H9 (cell line): ENCODE measurements at regions not wholly inside any gene's neighbourhood (a gene's known extent, or its start where the extent isn't known, plus 50 kb on each side); places are given as distances from the start of the nearest gene placed in this dataset.

ENCODE experiments used
- DNase-seq: peaks from one replicate; pipeline ENCODE4 v3.0.0-alpha.2; 2017
- H2AFZ ChIP-seq: one replicate; pipeline ENCODE4 v1.6.1; 2013; ENCODE audit warnings: mild to moderate bottlenecking, low read length, control low read depth, moderate library complexity
- H2AK5ac ChIP-seq: 2 replicates; pipeline ENCODE4 v1.6.1; 2013; ENCODE audit warnings: low read length, control low read depth, mixed read lengths; ENCODE audit not compliant: insufficient read length
- H2BK120ac ChIP-seq: one replicate; pipeline ENCODE4 v1.6.1; 2013; ENCODE audit warnings: low read depth, mild to moderate bottlenecking, low read length, control low read depth, inconsistent platforms; ENCODE audit not compliant: poor library complexity, severe bottlenecking
- H2BK12ac ChIP-seq: 2 replicates; pipeline ENCODE4 v1.6.1; 2013; ENCODE audit warnings: low read length, control low read depth, mixed read lengths, low read depth; ENCODE audit not compliant: insufficient read length
- H2BK15ac ChIP-seq: 2 replicates; pipeline ENCODE4 v1.6.1; 2013; ENCODE audit warnings: low read depth, low read length, control low read depth
- H2BK20ac ChIP-seq: one replicate; pipeline ENCODE4 v1.6.1; 2013; ENCODE audit warnings: low read depth, mild to moderate bottlenecking, low read length, control low read depth, inconsistent platforms; ENCODE audit not compliant: poor library complexity, severe bottlenecking
- H2BK5ac ChIP-seq: 2 replicates; pipeline ENCODE4 v1.6.1; 2013; ENCODE audit warnings: low read length, control low read depth, mixed read lengths; ENCODE audit not compliant: insufficient read length
- H3K14ac ChIP-seq: 2 replicates; pipeline ENCODE4 v1.6.1; 2013; ENCODE audit warnings: low read length, control low read depth; ENCODE audit not compliant: insufficient read depth
- H3K18ac ChIP-seq: 2 replicates; pipeline ENCODE4 v1.6.1; 2013; ENCODE audit warnings: low read depth, mild to moderate bottlenecking, mixed read lengths, low read length, control low read depth; ENCODE audit not compliant: insufficient read length
- H3K23ac ChIP-seq: 2 replicates; pipeline ENCODE4 v1.6.1; 2013; ENCODE audit warnings: low read length, control low read depth, mixed read lengths, low read depth; ENCODE audit not compliant: insufficient read length
- H3K23me2 ChIP-seq: 2 replicates; pipeline ENCODE4 v1.6.1; 2013; ENCODE audit warnings: low read depth, mild to moderate bottlenecking, mixed read lengths, low read length, control low read depth; ENCODE audit not compliant: insufficient read length, poor library complexity, severe bottlenecking
- H3K27ac ChIP-seq: 2 replicates; pipeline ENCODE4 v1.5.1; 2013; ENCODE audit warnings: low read length, control low read depth, mixed read lengths, low read depth; ENCODE audit not compliant: insufficient read length
- H3K27me3 ChIP-seq: 2 replicates; pipeline ENCODE4 v1.6.1; 2013; ENCODE audit warnings: low read length, control low read depth, inconsistent platforms; ENCODE audit not compliant: insufficient read depth
- H3K4ac ChIP-seq: 2 replicates; pipeline ENCODE4 v1.6.1; 2013; ENCODE audit warnings: low read depth, mild to moderate bottlenecking, control low read depth, inconsistent platforms, low read length, moderate library complexity
- H3K4me1 ChIP-seq: 2 replicates; pipeline ENCODE4 v1.6.1; 2013; ENCODE audit warnings: low read length, control low read depth, inconsistent platforms; ENCODE audit not compliant: insufficient read depth
- H3K4me2 ChIP-seq: 2 replicates; pipeline ENCODE4 v1.6.1; 2013; ENCODE audit warnings: low read length, control low read depth, mixed read lengths; ENCODE audit not compliant: insufficient read length, insufficient read depth
- H3K56ac ChIP-seq: 2 replicates; pipeline ENCODE4 v1.6.1; 2013; ENCODE audit warnings: low read depth, mild to moderate bottlenecking, mixed read lengths, low read length, control low read depth; ENCODE audit not compliant: insufficient read length
- H3K79me1 ChIP-seq: 2 replicates; pipeline ENCODE4 v1.6.1; 2013; ENCODE audit warnings: low read depth, mild to moderate bottlenecking, moderate library complexity, low read length, control low read depth, inconsistent platforms; ENCODE audit not compliant: insufficient read depth, poor library complexity, severe bottlenecking
- H3K79me2 ChIP-seq: 2 replicates; pipeline ENCODE4 v1.6.1; 2013; ENCODE audit warnings: low read length, control low read depth, inconsistent platforms; ENCODE audit not compliant: insufficient read depth
- H3K9ac ChIP-seq: 2 replicates; pipeline ENCODE4 v1.6.1; 2013; ENCODE audit warnings: low read length, control low read depth, mixed read lengths; ENCODE audit not compliant: insufficient read length; ENCODE audit errors: extremely low read depth
- H3K9me3 ChIP-seq: one replicate; pipeline ENCODE4 v1.6.1; 2013; ENCODE audit warnings: low read depth, low read length, inconsistent platforms; ENCODE audit not compliant: control insufficient read depth
- H3T11ph ChIP-seq: one replicate; pipeline ENCODE4 v1.6.1; 2013; ENCODE audit warnings: mild to moderate bottlenecking, low read length, control low read depth, inconsistent platforms
- H4K20me1 ChIP-seq: one replicate; pipeline ENCODE4 v1.6.1; 2013; ENCODE audit not compliant: control insufficient read depth, insufficient read length, insufficient read depth
- H4K5ac ChIP-seq: 2 replicates; pipeline ENCODE4 v1.6.1; 2013; ENCODE audit warnings: low read depth, mild to moderate bottlenecking, mixed read lengths, low read length, control low read depth; ENCODE audit not compliant: insufficient read length
- H4K8ac ChIP-seq: replicated peaks from 2 replicates; pipeline ENCODE4 v1.6.1; 2013; ENCODE audit warnings: low read length, control low read depth, mixed read lengths, low read depth; ENCODE audit not compliant: insufficient read length
- H4K91ac ChIP-seq: 2 replicates; pipeline ENCODE4 v1.6.1; 2013; ENCODE audit warnings: low read depth, mild to moderate bottlenecking, moderate library complexity, mixed read lengths, low read length, control low read depth; ENCODE audit not compliant: insufficient read length
- H3K27ac Mint-ChIP-seq, 3 experiments: 2 replicates in 2 of 3; 3 replicates in 1 of 3; pipeline ENCODE4 v1.8.0; 2020 to 2021; ENCODE audit warnings: mixed read lengths in 3 of 3, mild to moderate bottlenecking in 1 of 3, moderate library complexity in 1 of 3
- H3K27me3 Mint-ChIP-seq: 2 replicates; pipeline ENCODE4 v1.8.0; 2021; ENCODE audit warnings: low read depth, mild to moderate bottlenecking, moderate library complexity, mixed read lengths
- H3K36me3 Mint-ChIP-seq, 3 experiments: 2 replicates in 2 of 3; 3 replicates in 1 of 3; pipeline ENCODE4 v1.8.0; 2020 to 2021; ENCODE audit warnings: low read depth in 3 of 3, mixed read lengths in 3 of 3; ENCODE audit not compliant: insufficient read depth in 1 of 3
- H3K4me1 Mint-ChIP-seq, 2 experiments: 2 replicates each; pipeline ENCODE4 v1.8.0; 2020; ENCODE audit warnings: mixed read lengths in 2 of 2
- H3K4me3 Mint-ChIP-seq, 2 experiments: 2 replicates in 1 of 2; 3 replicates in 1 of 2; pipeline ENCODE4 v1.8.0; 2020 to 2021; ENCODE audit warnings: mild to moderate bottlenecking in 2 of 2, mixed read lengths in 2 of 2, moderate library complexity in 1 of 2
- H3K9me3 Mint-ChIP-seq, 2 experiments: 2 replicates in 1 of 2; 3 replicates in 1 of 2; pipeline ENCODE4 v1.8.0; 2020; ENCODE audit warnings: mild to moderate bottlenecking in 2 of 2, mixed read lengths in 2 of 2, moderate library complexity in 1 of 2
- CTCF ChIP-seq: fragments of 200-600 bp; sonication (generic); conservative IDR thresholded peaks from 3 replicates; pipeline ENCODE4 v1.8.0; 2021; ENCODE audit warnings: antibody characterized with exemption, mild to moderate bottlenecking

GRCh38 chr6:112557435-112557834 is 210.3 kb downstream of the RFPL4B start:
- Histone ChIP-seq H4K5ac (no peak overlapping the region), H3K27me3 (no peaks in the 10 kb centered on the region), H3K14ac (no peak overlapping the region), H2BK5ac (no peak overlapping the region), H4K91ac (no peak overlapping the region), H2AFZ (no peak overlapping the region), H2BK120ac (no peak overlapping the region), H2BK15ac (no peak overlapping the region), H3K27ac (no peak overlapping the region), H3K4me2 (no peak overlapping the region), H3T11ph (no peak overlapping the region), H3K9ac (no peak overlapping the region), H3K9me3 (no peaks in the 10 kb centered on the region), H3K79me1 (no peaks in the 10 kb centered on the region), H3K79me2 (no peaks in the 10 kb centered on the region), H3K23me2 (no peaks in the 10 kb centered on the region), H4K20me1 (no peaks in the 10 kb centered on the region), H3K4ac (no peak overlapping the region), H3K23ac (no peak overlapping the region), H3K18ac (no peak overlapping the region), H2BK12ac (no peak overlapping the region), H2BK20ac (no peak overlapping the region), H3K56ac (no peak overlapping the region), H2AK5ac (no peak overlapping the region), H4K8ac (no peak overlapping the region), H3K4me1 (no peaks in the 10 kb centered on the region; the same call in 1 of the 2 replicates)
- peaks cover 0 to under 1% of the 10 kb centered on the region in 2 experiments; a peak in 1 of 4 replicates for H3K4me1 Mint-ChIP-seq
- no peaks in the 10 kb centered on the region; a peak in 1 of 7 replicates for H3K36me3 Mint-ChIP-seq
- H3K4me3 Mint-ChIP-seq = no peak overlapping the region
- H3K27me3 Mint-ChIP-seq = no peaks in the 10 kb centered on the region
- no peaks in the 10 kb centered on the region; a peak in 1 of 5 replicates for H3K9me3 Mint-ChIP-seq
- no peak for TF ChIP-seq CTCF
- no peak for DNase-seq
- H3K27ac Mint-ChIP-seq = no peak overlapping the region
